B cell (primary cell): ENCODE measurements at regions not wholly inside any gene's neighbourhood (a gene's known extent, or its start where the extent isn't known, plus 50 kb on each side); places are given as distances from the start of the nearest gene placed in this dataset.

Experiments
- EZH2 ChIP-seq: IDR thresholded peaks from 2 replicates; pipeline ENCODE4 v1.6.1; 2012; ENCODE audit warnings: borderline replicate concordance, low read depth, mild to moderate bottlenecking, moderate library complexity, low read length; ENCODE audit not compliant: insufficient read depth, poor library complexity, severe bottlenecking
- TF ChIP-seq, protein P1 (sequence below): fragments of 200-600 bp; IDR thresholded peaks from one replicate; pipeline ENCODE4 v1.8.0; 2022; ENCODE audit warnings: antibody characterized with exemption, mild to moderate bottlenecking

DNA sequence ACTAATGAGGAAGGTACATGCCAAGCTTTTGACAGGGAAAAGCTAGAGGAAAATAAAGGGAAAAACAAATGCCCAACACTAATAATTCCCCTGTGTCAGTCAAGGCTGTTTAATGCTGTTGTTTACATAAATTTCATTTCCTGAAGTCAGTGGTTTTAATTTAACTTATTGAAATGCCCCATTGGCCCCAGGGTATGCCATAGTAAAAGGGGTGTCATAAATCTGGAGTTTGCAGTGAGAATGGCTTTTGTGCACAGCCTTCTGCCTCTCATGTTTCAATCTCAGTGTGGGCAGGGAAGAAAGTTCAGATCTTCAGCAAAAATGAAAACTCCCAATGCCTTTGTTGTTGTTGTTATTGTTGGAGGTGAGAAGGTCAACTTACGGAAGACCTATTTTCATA lies 550.1 kb upstream of the DCC start:
- TF ChIP-seq, protein P1, sequence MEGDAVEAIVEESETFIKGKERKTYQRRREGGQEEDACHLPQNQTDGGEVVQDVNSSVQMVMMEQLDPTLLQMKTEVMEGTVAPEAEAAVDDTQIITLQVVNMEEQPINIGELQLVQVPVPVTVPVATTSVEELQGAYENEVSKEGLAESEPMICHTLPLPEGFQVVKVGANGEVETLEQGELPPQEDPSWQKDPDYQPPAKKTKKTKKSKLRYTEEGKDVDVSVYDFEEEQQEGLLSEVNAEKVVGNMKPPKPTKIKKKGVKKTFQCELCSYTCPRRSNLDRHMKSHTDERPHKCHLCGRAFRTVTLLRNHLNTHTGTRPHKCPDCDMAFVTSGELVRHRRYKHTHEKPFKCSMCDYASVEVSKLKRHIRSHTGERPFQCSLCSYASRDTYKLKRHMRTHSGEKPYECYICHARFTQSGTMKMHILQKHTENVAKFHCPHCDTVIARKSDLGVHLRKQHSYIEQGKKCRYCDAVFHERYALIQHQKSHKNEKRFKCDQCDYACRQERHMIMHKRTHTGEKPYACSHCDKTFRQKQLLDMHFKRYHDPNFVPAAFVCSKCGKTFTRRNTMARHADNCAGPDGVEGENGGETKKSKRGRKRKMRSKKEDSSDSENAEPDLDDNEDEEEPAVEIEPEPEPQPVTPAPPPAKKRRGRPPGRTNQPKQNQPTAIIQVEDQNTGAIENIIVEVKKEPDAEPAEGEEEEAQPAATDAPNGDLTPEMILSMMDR, result no peak
- no peak for TF ChIP-seq EZH2
